OCI-LY7 (cell line): ENCODE measurements at regions not wholly inside any gene's neighbourhood (a gene's known extent, or its start where the extent isn't known, plus 50 kb on each side); places are given as distances from the start of the nearest gene placed in this dataset. TPM values are rescaled to one million over a fixed set of nuclear protein-coding genes. Genes with fewer than 3 reads are reported as not detected.

Source experiments
- small RNA-seq: library from RNA; depleted of rRNA; stranded (forward); fragments of <200 nt; gene quantifications from one replicate; pipeline ENCODE3, GENCODE V24; 2014

Small RNAs in the stretch of these regions (small RNA-seq; reads per million reads assigned to genes)
- not detected for gene AC024255.1
